Sigmoid colon (tissue), 4 donors: ENCODE measurements at regions not wholly inside any gene's neighbourhood (a gene's known extent, or its start where the extent isn't known, plus 50 kb on each side); places are given as distances from the start of the nearest gene placed in this dataset.

Experiments
- CTCF ChIP-seq, 4 experiments: fragments of 450-650 bp in 3 of 4; fragments of 200-600 bp in 1 of 4; IDR thresholded peaks; one replicate each; pipeline ENCODE4 v1.5.1; 2016 to 2019; ENCODE audit warnings: antibody characterized with exemption in 4 of 4, mild to moderate bottlenecking in 3 of 4, moderate library complexity in 2 of 4
- EP300 ChIP-seq, 4 donors: sonication (generic); formaldehyde crosslinking; IDR thresholded peaks; one replicate each; pipeline ENCODE4 v1.6.1; 2017; ENCODE audit warnings: antibody characterized with exemption in 4 of 4

GRCh38 chr9:87810008-87810407 lies 72.7 kb upstream of the SPATA31E1 start:
- TF ChIP-seq EP300 (IDR thresholded peaks at IDR 0.05), result no peak
- TF ChIP-seq CTCF (IDR thresholded peaks at IDR 0.05), result no peak
